DND-41 (cell line): ENCODE measurements at regions not wholly inside any gene's neighbourhood (a gene's known extent, or its start where the extent isn't known, plus 50 kb on each side); places are given as distances from the start of the nearest gene placed in this dataset.

Experiments
- EZH2 ChIP-seq: IDR thresholded peaks from 3 replicates; pipeline ENCODE4 v1.6.1; 2012; ENCODE audit warnings: borderline replicate concordance, low read depth, mild to moderate bottlenecking, moderate library complexity, low read length, inconsistent platforms; ENCODE audit not compliant: severe bottlenecking
- TF ChIP-seq, protein P1 (sequence below): IDR thresholded peaks from 2 replicates; pipeline ENCODE4 v1.5.1; 2012; ENCODE audit warnings: borderline replicate concordance, low read length, moderate library complexity, mild to moderate bottlenecking; ENCODE audit not compliant: poor library complexity, severe bottlenecking; ENCODE audit errors: extremely low read depth

GRCh38 chr4:44046491-44046890 lies 402.1 kb downstream of the KCTD8 start:
- TF ChIP-seq, protein P1, sequence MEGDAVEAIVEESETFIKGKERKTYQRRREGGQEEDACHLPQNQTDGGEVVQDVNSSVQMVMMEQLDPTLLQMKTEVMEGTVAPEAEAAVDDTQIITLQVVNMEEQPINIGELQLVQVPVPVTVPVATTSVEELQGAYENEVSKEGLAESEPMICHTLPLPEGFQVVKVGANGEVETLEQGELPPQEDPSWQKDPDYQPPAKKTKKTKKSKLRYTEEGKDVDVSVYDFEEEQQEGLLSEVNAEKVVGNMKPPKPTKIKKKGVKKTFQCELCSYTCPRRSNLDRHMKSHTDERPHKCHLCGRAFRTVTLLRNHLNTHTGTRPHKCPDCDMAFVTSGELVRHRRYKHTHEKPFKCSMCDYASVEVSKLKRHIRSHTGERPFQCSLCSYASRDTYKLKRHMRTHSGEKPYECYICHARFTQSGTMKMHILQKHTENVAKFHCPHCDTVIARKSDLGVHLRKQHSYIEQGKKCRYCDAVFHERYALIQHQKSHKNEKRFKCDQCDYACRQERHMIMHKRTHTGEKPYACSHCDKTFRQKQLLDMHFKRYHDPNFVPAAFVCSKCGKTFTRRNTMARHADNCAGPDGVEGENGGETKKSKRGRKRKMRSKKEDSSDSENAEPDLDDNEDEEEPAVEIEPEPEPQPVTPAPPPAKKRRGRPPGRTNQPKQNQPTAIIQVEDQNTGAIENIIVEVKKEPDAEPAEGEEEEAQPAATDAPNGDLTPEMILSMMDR, result no peak
- no peak for TF ChIP-seq EZH2
